ENCODE measurements at regions not wholly inside any gene's neighbourhood (a gene's known extent, or its start where the extent isn't known, plus 50 kb on each side); places are given as distances from the start of the nearest gene placed in this dataset.

GRCh38 chr17:68699936-68700335 is 98.8 kb upstream of the FAM20A start:
- TF ChIP-seq, protein P1, sequence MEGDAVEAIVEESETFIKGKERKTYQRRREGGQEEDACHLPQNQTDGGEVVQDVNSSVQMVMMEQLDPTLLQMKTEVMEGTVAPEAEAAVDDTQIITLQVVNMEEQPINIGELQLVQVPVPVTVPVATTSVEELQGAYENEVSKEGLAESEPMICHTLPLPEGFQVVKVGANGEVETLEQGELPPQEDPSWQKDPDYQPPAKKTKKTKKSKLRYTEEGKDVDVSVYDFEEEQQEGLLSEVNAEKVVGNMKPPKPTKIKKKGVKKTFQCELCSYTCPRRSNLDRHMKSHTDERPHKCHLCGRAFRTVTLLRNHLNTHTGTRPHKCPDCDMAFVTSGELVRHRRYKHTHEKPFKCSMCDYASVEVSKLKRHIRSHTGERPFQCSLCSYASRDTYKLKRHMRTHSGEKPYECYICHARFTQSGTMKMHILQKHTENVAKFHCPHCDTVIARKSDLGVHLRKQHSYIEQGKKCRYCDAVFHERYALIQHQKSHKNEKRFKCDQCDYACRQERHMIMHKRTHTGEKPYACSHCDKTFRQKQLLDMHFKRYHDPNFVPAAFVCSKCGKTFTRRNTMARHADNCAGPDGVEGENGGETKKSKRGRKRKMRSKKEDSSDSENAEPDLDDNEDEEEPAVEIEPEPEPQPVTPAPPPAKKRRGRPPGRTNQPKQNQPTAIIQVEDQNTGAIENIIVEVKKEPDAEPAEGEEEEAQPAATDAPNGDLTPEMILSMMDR (conservative IDR thresholded peaks at IDR 0.05) = no peak
- no peak for TF ChIP-seq ZFX (IDR thresholded peaks at IDR 0.05)
